ENCODE measurements at regions not wholly inside any gene's neighbourhood (a gene's known extent, or its start where the extent isn't known, plus 50 kb on each side); places are given as distances from the start of the nearest gene placed in this dataset.

- TF ChIP-seq CTCF (IDR thresholded peaks at IDR 0.05): no peak
- TF ChIP-seq POLR2A (IDR thresholded peaks at IDR 0.05): no peak
Measured at GRCh38 chr7:9761224-9761623, 1212.4 kb upstream of the PHF14 start.
